HTERT RPE-1 (cell line): ENCODE measurements at regions not wholly inside any gene's neighbourhood (a gene's known extent, or its start where the extent isn't known, plus 50 kb on each side); places are given as distances from the start of the nearest gene placed in this dataset.
"Not testable (repeated sequence)": the region's sequence is repeated elsewhere in the genome, so short reads cannot be mapped to it uniquely, and the experiment has no call there.

Experiments
- in situ Hi-C: fragments of 300-500 bp; cut with MboI; formaldehyde crosslinking; loops from 4 replicates; pipeline ENCODE4 v1.14.3; 2020; ENCODE audit warnings: low sequenced_read_pairs

DNA sequence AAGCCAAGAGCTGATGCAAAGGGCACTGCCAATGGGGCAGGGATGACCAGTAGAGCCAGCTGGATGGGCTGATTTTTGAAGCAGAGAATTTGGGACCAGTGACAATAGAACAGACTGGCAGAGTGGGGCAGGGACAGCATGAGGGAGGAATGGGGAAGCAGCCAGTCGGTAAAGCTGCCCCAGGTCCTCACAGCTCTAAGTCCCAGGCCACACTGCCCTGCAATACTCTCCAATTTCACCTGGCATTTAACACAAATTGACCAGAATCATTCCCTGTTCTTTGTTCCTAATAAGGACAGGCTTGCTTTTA lies 186.9 kb downstream of the CTTN start:
- in situ Hi-C loops, result no loop called here

DNA sequence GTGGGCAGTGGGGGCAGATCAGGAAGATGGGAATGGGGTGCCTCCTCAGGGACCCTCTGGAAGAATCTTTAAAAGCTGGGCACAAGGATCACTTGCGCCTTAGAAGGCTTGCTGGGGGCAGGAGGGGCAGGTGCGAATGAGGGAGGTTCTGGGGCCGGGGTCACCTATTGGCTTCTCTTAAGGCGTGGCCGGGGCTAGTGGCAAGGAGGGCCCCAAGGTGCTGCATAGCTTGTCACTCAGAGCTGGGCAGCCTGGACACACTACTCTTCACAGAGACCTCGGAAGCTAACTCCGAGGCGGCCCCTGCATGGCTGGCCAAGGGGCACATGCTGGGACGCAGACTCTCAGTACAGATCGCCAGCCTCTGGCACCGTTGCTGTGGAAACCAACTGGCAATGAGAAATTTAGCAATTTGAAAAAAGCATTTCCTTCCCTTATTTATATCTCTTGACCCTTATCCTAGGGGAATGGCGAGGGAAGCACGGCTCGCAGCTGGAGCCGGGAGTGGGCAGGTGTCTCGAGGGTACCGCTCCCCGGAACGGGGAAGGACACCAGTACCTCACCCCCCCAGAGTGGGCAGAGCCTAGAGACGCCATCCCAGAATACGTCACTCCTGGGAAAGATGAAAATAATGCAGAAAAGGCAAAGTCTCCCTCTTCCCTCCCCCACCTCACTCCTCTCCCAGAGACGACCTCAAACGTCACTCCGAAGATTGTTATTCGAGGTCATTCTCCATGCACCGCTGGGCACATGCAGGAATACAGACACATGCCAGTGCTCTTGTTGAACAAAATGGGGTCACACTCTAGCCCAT lies 188.1 kb downstream of the CTTN start:
- in situ Hi-C loops, result no loop called here

DNA sequence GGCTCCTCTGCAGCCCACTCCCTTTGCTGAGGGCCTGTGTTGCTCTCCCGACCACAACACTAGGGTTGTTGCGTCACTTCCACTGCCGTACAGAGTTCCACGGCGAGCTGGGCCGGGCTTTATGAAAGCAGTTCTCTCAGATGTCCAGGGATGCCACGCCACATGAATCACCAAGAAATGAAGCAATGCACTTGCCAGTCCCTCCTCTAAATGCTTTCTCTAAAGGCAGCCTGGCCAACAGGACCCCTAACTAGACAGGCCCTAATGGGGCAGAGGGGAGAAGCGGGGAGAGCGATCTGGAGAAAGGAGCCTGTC lies 188.7 kb downstream of the CTTN start:
- in situ Hi-C loops, result no loop called here

DNA sequence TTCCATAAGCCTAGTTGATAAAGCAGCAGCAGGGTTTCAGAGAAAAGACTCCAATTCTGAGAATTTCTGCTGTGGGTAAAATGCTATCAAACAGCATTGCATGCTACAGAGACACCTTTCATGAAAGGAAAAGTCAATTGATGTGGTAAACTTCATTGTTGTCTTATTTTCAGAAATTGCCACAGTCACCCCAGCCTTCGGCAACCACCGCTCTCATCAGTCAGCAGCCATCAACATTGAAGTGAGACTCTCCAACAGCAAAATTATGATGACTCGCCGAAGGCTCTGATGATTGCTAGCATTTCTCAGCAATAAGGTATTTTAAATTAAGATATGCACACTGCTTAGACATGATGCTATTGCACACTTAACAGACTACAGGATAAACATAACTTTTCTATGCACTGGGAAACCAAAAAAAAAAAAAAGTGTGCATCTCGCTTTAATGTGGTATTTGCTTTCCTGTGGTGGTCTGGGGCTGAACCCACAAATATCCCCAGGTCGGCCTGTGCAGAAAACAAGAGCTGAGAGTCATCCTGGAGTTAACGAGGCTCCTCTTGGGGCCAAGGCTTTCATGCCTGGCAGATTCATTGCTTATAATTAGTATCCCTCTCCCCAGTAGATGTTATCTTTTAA lies 192.1 kb downstream of the CTTN start:
- in situ Hi-C loops, result no loop called here

DNA sequence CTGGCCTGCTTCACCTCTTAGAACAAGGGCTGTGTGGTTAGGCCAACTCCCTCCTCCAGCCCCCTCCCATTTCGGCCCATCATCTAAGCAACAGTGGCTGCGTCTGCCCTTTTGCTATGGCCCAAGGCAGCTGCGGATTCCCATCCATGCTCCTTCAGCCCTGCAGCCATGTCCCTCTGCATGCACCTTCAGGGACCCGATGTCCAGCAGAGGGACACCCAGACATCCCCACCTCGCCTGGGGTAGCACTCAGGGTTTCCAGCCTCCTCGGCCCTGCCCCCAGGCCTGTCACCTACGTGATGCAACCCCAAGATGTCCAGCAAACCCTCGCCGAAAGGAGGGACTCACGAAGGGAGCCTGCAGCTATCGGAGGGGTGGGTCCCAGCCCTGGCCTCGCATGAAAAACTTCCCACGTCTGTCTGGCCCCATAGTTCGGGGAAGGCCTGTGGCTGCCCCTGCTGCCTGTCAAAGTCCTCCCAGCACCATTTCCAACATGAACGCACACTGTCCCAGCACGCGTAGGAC lies 194.4 kb downstream of the CTTN start:
- in situ Hi-C loops, result no loop called here

DNA sequence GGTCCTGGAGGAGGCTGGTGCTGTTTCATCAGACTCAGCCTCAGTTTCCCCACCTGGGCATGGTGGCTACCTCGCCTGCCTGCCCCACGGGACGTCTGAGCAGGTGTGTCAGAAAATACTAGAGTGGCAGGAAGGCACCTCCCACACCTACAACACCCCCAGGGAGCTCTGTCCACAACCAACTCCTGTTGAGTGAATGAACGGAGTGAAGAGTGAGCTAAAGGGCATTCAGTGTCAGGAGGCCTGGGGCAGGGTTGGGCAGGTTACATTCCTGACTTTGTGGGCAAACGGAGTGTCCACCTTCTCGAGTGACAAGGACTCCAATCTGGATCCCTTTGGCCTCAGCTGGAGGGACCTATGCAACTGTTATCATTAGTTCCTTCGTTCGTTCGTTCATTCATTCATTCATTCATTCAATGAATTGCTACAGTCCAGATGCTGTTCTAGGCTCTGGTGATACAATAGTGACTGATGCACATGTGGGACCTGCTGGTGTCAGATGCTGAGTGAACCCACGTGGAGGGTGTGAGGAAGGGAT lies 195.2 kb downstream of the CTTN start:
- in situ Hi-C loops, result no loop called here

DNA sequence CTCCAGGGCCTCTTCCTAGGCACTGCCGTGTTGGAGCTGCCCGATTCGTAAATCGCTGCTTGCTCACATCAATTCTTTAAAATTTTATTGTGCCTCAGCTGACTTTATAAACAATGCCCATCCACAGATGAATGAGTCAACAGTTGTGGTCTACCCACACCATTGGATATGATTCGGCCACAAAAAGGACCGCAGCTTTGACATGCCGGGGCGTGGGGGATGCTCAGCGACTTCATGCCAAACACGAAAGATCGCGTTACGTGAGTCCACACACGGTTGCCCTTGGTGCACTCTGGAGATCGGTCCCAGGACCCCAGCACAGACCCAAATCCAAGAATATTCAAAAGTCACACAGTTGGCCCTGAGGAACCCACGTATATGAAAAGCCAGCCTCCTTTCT lies 195.7 kb downstream of the CTTN start:
- in situ Hi-C loops, result no loop called here

DNA sequence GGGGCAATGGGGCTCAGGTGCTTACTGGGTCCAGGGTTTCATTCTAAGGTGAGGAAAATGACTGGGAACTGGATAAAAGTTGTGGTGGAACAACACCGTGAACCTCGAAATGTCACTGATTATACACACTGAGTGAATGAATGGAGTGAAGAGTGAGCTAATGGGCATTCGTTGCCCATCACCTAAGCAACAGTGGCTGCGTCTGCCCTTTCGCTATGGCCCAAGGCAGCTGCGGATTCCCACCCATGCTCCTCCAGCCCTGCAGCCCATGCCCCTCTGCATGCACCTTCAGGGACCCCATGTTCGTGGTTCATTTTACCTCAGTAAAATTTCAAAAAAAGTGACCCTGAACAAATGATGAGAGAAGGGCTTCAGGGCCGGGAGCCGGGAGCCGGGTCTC lies 196.3 kb downstream of the CTTN start:
- in situ Hi-C loops, result no loop called here

DNA sequence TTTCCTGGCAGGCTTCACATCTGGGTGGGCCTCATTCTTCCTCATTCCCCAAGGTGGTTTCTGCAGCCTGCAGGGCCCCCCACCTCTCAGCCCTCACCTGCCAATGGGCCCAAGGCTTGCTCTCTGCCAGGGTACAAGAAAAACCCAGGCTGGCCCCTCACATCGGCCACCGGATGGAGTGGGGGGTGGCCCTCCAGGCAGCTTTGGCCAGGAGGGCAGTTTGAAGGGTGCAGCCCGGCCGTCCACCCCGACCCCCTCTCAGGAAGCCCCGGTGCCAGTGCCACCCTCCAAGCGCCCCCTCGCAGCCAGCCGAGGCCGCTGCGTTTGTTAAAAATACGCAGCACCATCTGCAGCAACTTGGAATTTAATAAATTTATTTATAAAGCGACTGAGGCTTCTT lies 196.7 kb downstream of the CTTN start:
- in situ Hi-C loops, result no loop called here

DNA sequence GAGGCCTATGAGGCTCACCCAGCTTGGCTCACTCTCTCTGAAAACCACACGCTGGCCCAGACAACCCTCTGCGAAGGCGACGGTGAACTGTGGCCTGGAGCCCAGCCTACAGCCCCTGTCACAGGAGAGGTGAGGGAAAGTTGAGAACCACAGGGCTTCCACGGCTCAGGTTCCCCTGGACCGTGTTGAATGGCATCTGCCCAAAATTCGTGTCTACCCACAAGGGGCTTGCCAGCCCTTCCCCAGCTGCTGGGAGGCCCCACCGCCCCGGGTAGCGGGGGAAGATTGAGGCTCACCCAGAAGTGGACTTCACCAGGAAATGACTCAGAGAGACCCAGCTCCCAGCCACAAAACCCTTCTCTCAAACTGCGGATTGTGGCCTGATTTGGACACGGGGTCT lies 197.1 kb downstream of the CTTN start:
- in situ Hi-C loops, result no loop called here

DNA sequence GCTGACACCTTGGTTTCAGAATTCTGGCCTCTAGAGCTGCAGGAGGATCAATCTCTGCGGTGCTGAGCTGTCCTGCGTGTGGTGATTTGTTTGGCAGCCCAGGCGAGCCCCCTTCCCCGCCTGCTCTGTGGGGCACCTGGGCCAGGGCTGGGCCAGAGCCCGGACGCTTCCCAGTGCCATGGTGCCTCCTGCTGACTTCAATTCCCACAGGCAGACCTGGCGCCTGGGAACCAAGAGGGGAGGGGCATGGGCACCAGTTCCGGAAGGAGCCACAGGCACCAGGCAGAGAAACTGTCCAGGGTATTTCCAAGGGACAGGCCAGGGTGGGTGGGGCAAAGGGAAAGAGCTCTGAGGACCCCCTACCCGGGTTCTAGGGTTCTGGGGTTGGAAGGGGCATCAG lies 197.8 kb downstream of the CTTN start:
- in situ Hi-C loops, result no loop called here

DNA sequence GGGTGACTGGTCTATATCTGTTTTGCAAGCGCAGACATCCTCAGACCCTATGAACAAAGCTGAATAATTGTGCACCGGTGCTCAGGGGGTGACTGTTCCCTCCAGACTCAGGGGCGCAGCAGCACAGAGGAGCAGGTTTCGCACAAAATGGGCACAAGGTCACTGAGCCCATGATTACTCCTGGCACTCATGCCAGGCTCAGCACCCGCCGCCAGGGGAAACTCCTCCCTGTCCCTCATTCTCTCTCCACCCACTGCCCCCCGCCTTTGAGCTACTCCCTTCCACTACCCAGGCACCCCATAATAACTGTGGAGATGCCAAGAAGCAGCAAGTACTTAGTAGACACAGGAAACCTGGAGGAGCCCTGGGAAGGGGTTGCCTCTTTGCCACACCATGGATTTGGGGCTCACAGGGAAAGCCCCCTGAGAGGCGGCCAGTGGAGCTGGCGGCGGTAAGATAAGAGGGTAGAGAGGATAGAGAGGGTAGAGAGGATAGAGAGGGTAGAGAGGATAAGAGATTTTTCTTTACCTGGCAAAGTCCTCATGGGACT lies 198.8 kb downstream of the CTTN start:
- in situ Hi-C loops, result no loop called here

DNA sequence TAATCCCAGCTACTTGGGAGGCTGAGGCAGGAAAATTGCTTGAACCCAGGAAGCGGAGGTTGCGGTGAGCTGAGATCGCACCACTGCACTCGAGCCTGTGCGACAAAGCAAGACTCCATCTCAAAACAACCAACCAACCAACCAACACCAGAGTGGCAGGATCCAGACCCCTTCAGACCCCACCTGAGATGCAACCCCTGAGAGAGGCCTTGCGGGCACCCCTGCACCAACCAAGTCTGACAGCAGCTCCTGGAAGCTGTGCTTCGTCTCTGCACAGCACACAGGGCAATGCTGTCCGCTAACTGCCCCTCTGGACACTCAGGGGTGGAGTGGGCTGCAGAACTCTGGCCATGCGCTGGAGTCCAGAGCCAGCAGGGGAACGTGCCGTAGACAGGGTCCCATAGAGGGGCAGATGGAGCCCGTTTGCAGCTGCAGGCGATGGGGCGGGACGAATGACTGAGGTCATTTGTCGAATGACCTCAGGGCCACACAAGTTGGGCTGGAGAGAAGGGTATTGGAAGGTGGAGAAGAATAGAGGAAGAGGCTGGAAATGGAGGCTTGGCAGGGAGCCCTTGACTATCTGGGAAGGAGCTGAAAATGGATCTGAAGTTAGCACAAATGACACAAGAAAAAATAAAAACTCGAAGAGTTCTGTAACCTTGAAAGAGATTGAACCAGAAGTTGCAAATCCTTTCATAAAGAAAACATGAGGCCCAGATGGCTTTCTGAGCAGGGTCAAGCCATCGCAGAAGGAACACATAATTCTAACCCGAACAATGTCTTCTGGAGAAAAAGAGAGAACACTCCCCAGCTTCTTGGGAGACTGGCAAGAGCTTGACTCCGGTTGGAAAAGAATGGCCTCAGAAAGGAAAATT lies 199.7 kb downstream of the CTTN start:
- in situ Hi-C loops, result no loop called here

DNA sequence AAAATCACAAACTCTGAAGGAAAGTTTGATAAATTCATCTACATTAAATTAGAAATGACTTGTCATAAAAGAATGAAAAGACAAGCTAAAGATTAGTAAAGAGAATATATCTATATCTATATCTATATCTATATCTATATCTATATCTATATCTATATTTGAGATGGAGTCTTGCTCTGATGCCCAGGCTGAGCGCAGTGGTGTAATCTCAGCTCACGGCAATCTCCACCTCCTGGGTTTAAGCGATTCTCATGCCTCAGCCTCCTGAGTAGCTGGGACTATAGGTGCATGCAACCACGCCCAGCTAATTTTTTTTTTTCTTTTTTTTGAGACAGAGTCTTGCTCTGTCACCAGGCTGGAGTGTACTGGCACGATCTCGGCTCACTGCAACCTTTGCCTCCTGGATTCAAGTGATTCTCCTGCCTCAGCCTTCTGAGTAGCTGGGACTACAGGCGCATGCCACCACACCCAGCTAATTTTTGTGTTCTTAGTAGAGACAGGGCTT lies 202.6 kb downstream of the CTTN start:
- in situ Hi-C loops, result not testable (repeated sequence)

DNA sequence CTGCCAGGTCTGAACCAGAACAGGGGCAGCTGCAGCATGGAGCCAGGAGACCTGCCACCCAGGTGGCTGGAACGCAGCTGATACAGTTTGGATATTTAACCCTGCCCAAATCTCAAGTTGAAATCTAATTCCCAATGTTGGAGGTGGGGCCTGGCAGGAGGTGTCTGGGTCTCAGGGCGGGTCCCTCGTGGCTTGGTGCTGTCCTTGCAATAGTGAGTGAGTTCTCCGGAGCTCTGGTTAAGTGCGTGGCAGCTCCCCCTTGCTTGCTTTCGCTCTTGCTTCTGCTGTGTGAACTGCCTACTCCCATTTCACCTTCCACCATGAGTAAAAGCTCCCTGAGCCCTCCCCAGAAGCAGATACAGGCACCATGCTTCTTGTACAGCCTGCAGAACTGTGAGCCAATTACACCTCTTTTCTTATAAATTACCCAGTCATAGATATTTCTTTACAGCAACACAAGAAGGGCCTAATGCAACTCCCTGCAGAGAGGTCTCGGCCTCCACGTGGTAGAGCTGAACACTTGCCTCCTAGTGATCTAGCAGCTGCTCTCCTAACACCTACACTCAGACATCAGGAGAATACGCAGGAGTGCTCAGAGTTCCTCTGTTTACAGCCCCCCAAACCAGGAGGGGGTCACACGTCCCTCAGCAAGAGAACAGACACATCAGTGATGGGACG lies 203.7 kb downstream of the CTTN start:
- in situ Hi-C loops, result no loop called here

DNA sequence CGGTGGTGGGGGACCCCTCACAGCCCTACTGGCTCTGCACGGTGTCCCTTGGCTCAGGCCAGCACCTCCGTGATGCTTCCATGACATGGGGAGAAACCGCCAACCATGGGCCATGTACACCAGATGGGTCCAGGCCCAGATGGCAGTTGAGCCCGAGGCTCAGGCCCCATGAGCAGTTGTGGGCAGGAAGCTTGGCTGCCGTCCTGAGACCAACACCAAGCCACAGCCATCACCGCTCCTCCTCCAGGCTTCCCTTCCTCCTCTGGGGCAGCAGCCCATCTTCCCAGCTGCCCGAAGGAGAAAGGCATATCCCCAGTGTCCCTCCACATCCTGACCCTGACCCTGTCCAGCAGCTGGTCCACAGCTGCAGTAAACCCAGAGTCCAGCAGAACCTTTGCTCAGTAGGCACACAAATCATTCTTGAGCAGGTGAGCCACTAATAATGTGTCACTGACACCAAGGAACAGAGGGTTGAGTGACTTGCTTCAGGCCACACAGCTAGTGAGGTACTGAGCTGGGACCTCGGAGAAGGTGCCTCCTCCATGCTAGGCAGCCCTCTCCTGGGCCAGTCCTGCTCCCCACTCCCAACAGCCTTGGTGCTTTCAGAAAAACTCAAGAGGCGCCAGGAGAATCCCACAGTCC lies 204.9 kb downstream of the CTTN start:
- in situ Hi-C loops, result no loop called here

DNA sequence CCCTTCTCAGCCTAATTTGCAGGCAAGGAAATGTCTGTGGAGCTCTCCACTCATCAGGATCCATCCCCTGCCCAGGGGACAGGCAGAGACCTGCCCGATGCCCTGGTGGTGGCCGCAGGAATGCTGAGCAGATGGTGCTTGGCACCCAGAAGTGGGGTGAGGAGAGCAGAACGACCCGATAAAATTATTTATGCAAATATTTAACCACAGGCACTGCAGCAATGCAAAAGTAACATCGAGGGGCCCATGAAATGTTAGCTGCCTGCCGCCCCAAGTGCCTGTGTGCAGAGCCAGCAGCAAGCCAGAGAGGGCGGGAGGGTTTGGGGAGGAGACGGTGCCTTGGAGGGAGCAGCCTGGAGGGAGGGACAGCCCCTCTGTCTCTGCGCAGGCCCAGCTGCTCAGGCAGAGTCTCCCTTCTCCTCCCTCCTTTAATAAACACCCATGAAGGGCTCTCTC lies 205.5 kb downstream of the CTTN start:
- in situ Hi-C loops, result no loop called here

DNA sequence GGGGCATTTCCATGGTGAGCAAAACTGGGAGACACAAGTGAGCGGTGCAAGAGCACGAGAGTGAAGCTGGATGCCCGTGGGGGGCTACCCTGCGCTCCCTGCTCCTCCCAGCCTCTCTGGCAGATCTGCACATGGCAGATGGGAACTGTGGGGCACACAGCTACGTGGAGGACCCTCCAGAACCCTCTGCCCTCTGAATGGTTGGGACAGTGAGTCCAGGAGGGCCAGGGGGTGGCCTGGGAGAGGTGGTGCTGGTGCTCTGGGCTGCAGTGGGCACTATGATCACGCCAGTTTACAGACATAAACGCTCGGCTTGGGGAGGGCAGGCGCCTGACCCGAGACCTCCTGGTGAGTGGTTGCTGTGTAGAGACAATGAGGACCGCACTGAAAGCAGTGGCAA lies 205.9 kb downstream of the CTTN start:
- in situ Hi-C loops, result no loop called here

DNA sequence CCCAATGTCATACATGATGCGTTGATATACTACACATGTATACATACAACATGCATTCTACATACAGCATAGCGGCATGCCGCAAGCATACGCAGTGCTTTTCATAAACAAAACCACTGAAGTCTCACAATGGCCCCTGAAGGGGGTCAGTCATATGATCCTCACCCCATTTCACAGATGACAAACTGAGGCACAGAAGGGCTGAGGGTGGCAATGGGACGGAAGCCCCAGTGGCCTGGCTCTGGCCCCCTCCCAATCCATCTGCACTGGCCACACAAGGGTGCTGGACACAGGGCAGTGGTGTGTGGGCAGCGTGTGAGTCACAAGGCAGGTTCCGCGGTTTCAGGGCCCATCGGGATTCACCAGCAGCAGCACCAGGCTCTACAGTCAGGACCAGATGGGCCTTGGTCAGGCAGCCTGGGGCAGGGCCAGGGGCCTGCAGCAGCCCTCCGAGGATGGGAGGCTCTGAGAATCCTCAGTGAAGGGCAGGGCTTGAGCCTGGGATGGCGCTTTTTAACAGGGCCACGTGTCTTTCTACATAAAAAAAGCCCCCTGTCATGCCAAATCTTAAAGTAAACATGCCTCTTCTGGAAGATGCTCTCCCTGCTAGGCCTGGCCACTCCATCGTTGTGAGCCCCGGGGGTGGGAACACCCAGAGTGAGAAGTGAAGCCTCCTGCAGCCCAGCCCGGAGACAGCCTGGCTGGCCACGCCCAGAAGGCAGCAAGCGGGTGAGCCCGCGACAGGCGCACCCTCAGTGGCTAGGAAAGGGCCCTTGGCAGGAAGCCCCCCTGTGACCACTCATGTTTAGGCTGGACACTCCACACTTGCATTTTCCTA lies 206.5 kb downstream of the CTTN start:
- in situ Hi-C loops, result no loop called here
